NT2/D1 (cell line): ENCODE measurements at regions not wholly inside any gene's neighbourhood (a gene's known extent, or its start where the extent isn't known, plus 50 kb on each side); places are given as distances from the start of the nearest gene placed in this dataset.

Experiments used
- SUZ12 ChIP-seq: IDR thresholded peaks from 2 replicates; pipeline ENCODE4 v1.6.1; 2011; ENCODE audit not compliant: insufficient read length, insufficient read depth; ENCODE audit errors: extremely low read depth
- YY1 ChIP-seq: IDR thresholded peaks from 2 replicates; pipeline ENCODE4 v1.6.1; 2011; ENCODE audit not compliant: insufficient read length, insufficient read depth
- ZNF274 ChIP-seq: IDR thresholded peaks from 2 replicates; pipeline ENCODE4 v1.6.1; 2011; ENCODE audit warnings: mild to moderate bottlenecking, low read depth, low read length

GRCh38 chr16:48852951-48853350, 243.0 kb upstream of the N4BP1 start:
- TF ChIP-seq YY1 (no peak), ZNF274 (no peak), SUZ12 (no peak)
